ENCODE measurements at regions not wholly inside any gene's neighbourhood (a gene's known extent, or its start where the extent isn't known, plus 50 kb on each side); places are given as distances from the start of the nearest gene placed in this dataset.
"Not testable (repeated sequence)": the region's sequence is repeated elsewhere in the genome, so short reads cannot be mapped to it uniquely, and the experiment has no call there.

GRCh38 chr14:71758229-71758951, 173.8 kb upstream of the RGS6 start:
- DNase-seq: no peak

GRCh38 chr14:71762575-71762974, 169.7 kb upstream of the RGS6 start:
- DNase-seq: no peak

DNA sequence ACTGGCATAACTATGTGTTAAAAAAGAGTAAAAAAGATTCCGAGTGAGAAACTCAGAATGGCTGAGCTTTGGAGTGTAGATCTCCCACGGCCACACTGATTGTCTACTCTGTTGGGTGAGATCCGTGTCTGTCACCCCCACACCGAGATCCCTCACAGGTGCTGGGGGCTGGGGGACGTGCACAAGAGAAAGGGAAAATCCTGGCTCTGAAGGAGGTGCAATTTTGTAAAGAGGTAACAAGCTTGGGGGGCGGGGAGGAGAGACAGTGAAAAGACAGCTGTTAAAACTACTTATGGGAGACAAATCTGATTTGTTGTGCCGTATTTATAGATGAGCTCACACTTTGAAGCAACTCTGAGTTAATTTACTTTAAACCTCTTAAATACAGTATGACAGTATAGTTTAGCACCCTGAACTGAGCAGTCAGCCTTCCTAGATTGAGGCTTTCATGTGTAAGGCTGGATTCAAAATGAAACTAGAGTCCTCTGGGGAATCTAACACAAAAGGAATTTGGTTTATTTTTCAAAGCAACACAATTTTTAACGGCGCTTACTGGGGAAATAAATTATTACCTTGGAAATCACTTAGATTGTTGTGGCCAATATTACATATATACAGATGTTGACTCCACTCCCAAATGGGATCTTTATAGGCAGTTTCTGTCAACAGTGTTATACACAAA, 167.4 kb upstream of the RGS6 start:
- DNase-seq: no peak

GRCh38 chr14:71765505-71765904, 166.7 kb upstream of the RGS6 start:
- DNase-seq: no peak

GRCh38 chr14:71770431-71770830, 161.8 kb upstream of the RGS6 start:
- DNase-seq: no peak

DNA sequence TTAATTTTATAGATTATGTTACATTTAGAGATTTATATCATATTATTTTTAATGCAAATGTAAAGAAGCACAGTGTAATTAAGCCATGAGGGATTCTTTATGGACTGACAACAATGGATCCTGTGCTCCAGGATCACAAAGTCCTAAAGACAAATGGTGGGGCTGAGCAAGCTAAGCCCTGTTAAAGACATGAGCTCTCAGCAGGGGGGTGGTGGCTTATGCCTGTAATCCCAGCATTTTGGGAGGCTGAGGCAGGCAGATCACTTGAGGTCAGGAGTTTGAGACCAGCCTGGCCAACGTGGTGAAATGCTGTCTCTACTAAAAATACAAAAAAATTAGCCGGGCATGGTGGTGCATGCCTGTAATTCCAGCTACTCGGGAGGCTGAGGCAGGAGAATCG, 160.8 kb upstream of the RGS6 start:
- not testable (repeated sequence) for DNase-seq

DNA sequence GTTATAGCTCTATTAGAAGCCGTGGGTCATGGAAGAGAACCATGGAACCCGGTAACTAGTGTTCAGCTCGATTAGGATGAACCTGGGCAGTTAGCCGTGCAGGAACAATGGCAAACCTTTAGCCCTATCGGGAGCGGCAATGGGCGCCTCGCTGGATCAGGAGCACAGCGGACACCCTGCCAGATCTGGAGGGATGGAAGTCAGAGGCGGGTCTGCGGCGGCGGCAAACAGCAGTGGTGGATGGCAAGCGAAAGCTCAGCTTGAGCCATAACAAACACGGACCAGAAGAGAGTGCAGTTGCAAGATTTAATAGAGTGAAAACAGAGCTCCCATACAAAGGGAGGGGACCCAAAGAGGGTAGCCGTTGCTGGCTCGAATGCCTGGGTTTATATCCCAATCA, 160.2 kb upstream of the RGS6 start:
- not testable (repeated sequence) for DNase-seq

DNA sequence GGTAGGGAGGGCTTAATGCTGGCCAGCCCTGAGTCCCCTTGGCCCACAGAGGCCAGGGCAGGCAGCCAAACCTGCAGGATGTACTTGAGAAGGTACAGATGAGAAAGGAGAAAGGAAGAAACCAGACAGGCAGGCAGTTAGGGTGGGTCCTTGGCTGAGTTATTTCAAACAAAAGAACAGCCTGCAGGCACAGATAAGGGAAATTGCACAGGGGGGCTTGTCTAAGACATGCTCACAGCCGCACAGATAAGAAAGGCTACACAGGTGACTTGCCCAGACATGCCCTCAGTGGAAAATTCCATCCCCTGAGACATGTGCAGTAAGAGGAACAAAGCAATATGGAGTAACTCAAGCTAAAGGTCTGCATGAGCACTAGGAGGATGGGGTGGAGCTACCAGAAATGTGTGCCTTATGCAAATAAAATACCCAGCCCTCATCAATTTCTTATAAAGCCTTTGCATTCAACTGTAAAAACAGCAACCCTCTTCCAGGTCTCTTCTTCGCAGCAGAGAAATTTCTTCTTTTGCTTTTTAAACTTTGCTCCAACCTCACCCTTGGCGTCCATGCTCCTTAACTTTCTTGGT, 158.2 kb upstream of the RGS6 start:
- DNase-seq: no peak

DNA sequence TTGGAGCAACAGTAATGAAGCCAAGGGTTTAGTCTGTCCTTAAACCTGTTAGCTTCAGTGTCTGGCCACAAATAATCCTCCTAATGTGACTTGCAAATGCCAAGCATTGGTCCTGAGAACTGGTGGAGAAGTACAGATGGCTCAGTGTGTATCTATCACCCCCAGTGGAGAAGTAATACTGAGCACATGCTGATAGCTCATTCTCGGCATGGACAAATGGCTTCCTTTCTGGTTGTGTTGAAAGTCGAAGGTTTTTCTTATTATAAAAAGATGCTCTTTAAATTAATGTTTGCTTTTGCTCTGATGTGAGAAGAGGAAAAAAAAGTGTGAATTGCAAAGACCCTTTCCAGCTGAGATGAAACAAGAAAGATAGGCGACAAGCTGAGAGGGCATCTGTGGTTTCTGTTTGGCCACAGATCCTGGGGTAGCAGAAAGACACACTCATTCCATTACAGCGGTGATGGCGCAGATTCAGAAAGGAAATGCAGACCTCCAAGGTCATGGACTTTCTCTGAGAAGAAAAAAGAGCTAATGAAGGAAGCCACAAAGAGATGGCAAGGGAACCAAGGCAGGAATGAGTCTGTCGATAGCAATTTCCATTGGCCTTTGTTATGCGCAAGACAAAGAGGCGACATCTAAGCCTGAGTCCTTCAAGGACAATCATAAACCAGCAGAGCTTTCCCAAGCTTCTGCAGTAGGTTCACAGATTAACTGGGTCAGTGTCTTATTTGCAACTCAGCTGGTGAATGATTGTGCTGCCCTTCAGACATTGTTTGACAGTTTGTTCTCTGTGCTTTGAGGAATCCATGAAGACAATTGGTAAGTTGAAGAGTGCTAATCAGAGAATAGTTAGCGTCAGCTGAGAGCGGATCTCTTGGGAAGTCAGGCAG, 155.5 kb upstream of the RGS6 start:
- DNase-seq: peak; percentile 70

GRCh38 chr14:71780075-71780474, 152.2 kb upstream of the RGS6 start:
- DNase-seq: no peak

- DNase-seq: no peak
These were observed 151.4 kb upstream of the RGS6 start for GRCh38 chr14:71780822-71781221.

DNA sequence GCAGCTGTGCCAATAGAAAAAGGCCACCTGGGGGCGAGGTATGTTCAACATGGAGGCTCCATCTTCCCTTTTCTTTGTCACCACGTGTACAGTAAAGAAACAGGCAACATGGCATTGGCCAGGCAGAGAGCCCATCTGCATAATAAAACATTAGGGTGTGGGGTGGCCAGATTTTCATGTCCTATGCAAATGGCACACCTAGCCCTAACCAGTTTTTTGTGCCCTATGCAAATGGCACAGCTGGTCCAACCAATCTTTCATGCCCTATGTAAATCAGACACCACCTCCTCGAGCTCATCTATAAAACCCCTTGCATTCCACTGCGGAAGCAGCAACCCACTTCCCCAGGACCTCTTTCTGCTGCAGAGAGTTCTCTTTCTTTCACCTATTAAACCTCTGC, 149.1 kb upstream of the RGS6 start:
- no peak for DNase-seq

- no peak for DNase-seq
These were observed 148.4 kb upstream of the RGS6 start for GRCh38 chr14:71783786-71784185.

DNA sequence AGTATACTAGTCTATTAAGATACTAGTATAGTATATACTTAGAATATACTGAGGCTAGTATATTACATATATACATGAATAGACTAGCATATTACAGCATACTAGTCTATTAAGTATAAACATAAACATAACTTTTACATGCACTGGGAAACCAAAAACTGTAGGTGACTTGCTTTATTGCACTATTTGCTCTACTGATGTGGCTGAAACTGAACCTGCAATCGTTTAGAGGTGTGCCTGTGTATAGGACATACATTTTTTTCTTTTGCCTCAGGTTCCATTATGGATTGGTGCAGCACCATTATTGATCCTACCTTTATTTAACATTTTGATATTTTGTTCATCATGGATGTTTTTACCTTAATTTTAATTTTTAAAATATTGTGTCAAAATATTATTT, 143.2 kb upstream of the RGS6 start:
- no peak for DNase-seq

DNA sequence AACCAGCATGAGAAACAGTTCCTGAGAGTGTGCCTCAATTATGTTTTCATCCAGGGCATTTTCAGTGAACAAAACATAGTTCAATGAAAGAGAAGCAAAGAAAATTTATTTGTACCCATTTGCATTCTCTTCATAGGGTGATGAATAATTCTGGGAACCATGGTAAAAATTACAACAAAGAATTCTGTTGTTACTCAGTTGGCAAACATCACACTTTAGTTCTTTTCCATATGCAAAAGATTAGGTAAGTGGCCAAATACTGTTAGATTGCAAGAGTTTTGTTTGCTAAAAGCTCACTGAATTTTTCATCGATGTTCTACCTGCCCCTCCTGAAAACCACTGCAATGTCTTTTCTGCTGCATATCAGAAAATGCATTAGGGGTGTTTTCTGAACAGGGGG, 132.4 kb upstream of the RGS6 start:
- DNase-seq: no peak

GRCh38 chr14:71800878-71801277, 131.4 kb upstream of the RGS6 start:
- no peak for DNase-seq

DNA sequence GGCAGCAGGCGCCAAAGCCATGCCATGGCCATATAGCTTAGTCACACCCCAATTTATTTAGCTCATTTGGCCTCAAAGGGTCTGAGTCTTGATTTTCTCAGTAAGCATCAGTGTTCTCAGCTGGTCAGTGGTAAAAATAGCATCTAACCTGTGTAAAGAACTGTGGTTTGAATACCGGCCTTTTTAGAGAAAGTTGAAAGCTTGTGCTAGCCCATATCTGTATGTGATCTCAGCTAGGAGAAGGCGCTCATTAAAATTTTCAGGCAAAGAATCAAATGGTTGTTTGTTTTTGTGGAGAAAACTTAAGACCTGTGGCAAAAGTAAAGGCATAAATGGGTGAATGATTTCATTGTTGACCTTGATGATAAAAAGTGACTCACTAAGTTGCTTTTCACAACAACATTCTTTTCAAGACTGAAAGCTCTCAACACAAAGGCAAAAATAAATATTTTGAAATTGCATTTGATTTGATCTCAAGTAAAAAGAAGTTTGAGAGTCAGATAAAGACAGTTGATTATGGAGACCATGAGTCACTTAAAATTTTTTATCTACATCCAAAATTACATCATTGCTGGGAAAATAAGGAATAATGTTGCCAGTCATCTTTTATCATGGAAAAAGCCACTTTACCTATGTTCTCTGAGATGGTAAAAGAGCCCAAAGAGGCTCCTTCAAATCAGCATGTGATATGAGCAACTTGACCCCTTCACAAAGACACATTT, 128.5 kb upstream of the RGS6 start:
- no peak for DNase-seq

DNA sequence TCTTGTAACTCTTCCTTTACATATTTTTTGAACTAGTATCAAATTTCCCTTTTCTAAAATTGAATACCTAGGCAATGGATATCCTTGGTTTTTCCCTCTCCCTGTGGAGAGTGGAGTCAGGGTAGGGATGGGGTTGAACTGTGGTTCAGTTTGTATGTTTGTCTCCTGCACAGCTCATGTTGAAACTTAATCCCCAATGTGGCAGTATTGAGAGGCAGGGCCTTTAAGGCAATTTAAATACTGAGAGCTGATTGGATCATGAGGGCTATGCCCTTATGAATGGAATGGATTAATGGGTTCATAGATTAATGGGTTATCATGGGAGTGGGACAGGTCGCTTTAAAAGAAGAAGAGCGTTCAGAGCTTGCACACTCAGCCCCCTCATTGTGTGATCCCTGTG, 127.2 kb upstream of the RGS6 start:
- no peak for DNase-seq

DNA sequence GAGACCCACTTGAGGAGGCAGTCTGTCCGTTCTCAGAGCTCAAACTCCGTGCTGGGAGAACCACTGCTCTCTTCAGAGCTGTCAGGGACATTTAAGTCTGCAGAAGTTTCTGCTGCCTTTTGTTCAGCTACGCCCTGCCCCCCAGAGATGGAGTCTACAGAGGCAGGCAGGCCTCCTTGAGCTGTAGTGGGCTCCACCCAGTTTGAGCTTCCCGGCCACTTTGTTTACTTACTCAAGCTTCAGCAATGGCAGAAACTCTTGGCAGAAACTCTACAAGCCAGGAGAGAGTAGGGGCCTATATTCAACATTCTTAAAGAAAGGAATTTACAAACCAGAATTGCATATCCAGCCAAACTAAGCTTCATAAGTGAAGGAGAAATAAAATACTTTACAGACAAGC, 125.2 kb upstream of the RGS6 start:
- not testable (repeated sequence) for DNase-seq

- DNase-seq: not testable (repeated sequence)
These were observed 121.4 kb upstream of the RGS6 start for GRCh38 chr14:71810800-71811199.

DNA sequence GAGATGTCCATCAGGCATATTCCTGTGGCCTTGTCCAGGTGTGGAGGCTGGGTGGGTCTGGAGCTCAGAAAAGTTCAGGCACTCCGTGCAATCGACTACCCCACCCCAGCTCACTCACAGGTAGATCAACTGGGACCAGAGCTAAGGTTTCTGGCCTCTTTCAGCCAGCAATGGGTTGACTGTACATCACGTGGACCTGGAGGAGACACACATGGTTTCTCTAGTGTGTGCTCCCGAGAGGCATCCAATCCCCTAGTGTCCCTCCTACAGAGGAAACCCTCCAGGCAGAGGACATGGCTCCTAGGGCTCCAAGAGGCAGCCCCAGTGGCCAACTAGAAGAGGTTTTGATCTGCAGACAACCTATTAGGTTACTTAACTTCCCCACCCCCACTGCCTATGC, 119.5 kb upstream of the RGS6 start:
- DNase-seq: no peak

DNA sequence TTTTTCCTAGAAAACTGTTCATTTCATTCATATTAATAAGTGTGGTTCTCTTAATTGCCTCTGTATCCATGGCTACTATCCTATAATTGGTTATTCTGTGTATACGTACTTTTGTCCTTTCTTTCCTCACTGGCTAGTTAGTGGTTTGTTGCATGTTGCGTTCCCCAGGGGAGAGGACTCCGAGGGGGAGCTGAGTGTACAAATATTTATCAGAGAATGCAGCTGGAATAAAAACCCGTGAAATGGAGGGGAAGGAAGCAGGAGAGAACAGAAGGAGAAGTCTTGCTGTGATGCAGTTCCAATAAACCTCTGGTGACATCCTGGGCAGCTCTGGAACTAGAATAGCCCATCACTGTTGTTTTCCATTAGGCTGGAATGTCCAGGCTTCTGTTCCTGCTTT, 117.1 kb upstream of the RGS6 start:
- no peak for DNase-seq

DNA sequence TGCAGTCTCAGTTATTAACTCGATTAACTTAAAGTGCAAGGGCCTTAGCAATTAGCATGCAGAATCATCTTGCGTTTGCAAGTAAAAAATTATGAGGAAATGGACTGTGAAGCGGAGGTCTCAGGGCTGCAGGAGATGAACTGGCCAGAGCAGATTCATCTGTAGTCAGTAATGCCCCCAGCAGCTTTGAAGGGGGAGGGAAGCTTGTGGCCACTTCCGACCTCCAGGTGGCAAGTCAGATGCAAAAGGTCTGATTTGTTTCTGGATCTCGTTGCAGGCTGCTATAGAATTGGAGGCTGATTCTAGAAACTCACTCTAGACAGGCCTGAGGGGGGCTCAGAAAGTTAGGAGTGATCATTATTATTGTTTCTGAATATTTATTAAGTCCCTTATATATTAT, 107.4 kb upstream of the RGS6 start:
- no peak for DNase-seq
